IgD-negative memory B cell (primary cell): ENCODE measurements at regions not wholly inside any gene's neighbourhood (a gene's known extent, or its start where the extent isn't known, plus 50 kb on each side); places are given as distances from the start of the nearest gene placed in this dataset.

ENCODE experiments used
- H3K27ac Mint-ChIP-seq, 3 donors: one replicate each; pipeline ENCODE4 v1.8.0; 2020 to 2022; ENCODE audit warnings: mild to moderate bottlenecking in 3 of 3, mixed read lengths in 3 of 3, moderate library complexity in 1 of 3
- H3K27me3 Mint-ChIP-seq: one replicate; pipeline ENCODE4 v1.8.0; 2021; ENCODE audit warnings: mixed read lengths
- H3K36me3 Mint-ChIP-seq: one replicate; pipeline ENCODE4 v1.8.0; 2020; ENCODE audit warnings: mild to moderate bottlenecking, mixed read lengths
- H3K4me1 Mint-ChIP-seq, 3 donors: one replicate each; pipeline ENCODE4 v1.8.0; 2020 to 2022; ENCODE audit warnings: mixed read lengths in 3 of 3, mild to moderate bottlenecking in 1 of 3
- H3K4me3 Mint-ChIP-seq, 4 donors: one replicate each; pipeline ENCODE4 v1.8.0; 2020 to 2022; ENCODE audit warnings: mild to moderate bottlenecking in 4 of 4, mixed read lengths in 4 of 4, moderate library complexity in 3 of 4
- H3K9me3 Mint-ChIP-seq, 3 donors: one replicate each; pipeline ENCODE4 v1.8.0; 2020 to 2021; ENCODE audit warnings: mixed read lengths in 3 of 3, mild to moderate bottlenecking in 1 of 3

DNA sequence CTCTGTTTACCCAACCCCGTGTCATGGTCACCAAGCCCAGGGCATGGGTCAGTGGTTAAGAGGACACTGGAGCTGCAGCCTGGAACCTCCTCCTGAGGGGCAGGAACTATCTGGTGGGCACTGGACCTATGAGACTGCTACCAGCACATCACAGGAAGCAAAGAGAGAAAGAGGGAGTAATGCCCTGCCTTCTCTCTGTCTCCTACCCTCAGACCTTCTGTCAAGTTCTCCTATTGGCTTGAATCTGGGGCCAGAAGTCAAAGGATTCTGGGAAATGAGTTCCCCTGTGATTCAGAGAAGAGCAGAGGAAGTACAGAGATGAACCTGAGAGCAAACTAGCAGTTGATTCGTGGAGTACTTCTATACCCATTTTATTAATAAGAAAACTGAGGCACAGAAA, 123.0 kb upstream of the GNAO1 start:
- Mint-ChIP-seq H3K27ac (no peak overlapping the region), H3K9me3 (peaks cover 0 to 2% (median 0%) of the 10 kb centered on the region in 3 donors), H3K36me3 (no peaks in the 10 kb centered on the region), H3K27me3 (peaks cover 2% of the 10 kb centered on the region), H3K4me1 (no peaks in the 10 kb centered on the region), H3K4me3 (no peak overlapping the region)

DNA sequence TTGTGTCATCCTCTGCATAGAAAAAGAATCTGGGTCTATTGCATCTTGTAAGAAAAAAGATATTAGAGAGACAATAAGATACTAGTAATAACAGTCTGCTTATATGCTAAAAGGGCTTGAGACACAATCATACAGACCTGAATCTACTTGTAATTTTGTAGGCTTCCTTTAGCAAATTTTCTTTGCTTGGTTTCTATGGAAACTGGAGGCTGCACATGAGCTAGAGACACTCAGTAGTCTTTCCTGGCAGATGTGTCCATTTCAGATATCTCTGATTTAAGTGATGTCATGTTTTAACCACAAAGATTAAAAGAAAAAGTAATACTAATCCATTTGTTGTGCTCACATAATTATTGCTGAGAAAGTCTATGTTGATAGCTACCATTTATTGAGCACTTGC, 123.9 kb upstream of the GNAO1 start:
- Mint-ChIP-seq H3K27ac (no peak overlapping the region), H3K4me1 (no peaks in the 10 kb centered on the region), H3K27me3 (peaks cover 2% of the 10 kb centered on the region), H3K4me3 (no peak overlapping the region), H3K9me3 (peaks cover 0 to 2% (median 0%) of the 10 kb centered on the region in 3 donors), H3K36me3 (no peaks in the 10 kb centered on the region)

- peaks cover 2% of the 10 kb centered on the region for H3K27me3 Mint-ChIP-seq
- H3K27ac Mint-ChIP-seq, result no peak overlapping the region
- H3K36me3 Mint-ChIP-seq, result no peaks in the 10 kb centered on the region
- no peak overlapping the region for H3K4me3 Mint-ChIP-seq
- H3K4me1 Mint-ChIP-seq, result no peaks in the 10 kb centered on the region
- peaks cover 0 to 2% (median 0%) of the 10 kb centered on the region in 3 donors for H3K9me3 Mint-ChIP-seq
Measured at GRCh38 chr16:56066617-56067016, 124.7 kb upstream of the GNAO1 start.

- Mint-ChIP-seq H3K9me3 (peaks cover 0 to 2% (median 0%) of the 10 kb centered on the region in 3 donors), H3K4me1 (no peaks in the 10 kb centered on the region), H3K27me3 (no peaks in the 10 kb centered on the region), H3K27ac (no peak overlapping the region), H3K4me3 (no peak overlapping the region), H3K36me3 (no peaks in the 10 kb centered on the region)
Measured at GRCh38 chr16:56063111-56063510, 128.2 kb upstream of the GNAO1 start.

DNA sequence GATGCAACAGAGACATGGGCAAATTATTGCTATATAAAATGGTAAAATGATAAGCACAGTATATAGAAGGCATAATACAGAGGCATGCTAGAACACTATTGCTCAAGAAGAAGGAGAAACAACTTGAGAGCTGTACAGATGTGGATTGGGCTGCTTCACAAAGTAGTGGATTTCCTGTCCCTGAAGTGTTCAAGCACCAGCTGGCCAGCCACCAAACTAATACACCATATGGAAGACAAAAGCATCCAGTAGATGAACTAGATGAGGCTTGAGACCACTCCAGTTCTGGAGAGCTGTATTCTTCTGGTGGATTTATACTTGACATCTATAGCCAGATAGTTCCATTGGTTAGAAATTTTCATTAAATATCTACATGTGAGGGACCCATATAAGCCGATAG, 134.1 kb upstream of the GNAO1 start:
- Mint-ChIP-seq H3K27ac (no peak overlapping the region), H3K36me3 (no peaks in the 10 kb centered on the region), H3K27me3 (peaks cover 7% of the 10 kb centered on the region), H3K4me3 (no peak overlapping the region), H3K9me3 (peaks cover 0 to 3% (median 0%) of the 10 kb centered on the region in 3 donors), H3K4me1 (no peaks in the 10 kb centered on the region)

DNA sequence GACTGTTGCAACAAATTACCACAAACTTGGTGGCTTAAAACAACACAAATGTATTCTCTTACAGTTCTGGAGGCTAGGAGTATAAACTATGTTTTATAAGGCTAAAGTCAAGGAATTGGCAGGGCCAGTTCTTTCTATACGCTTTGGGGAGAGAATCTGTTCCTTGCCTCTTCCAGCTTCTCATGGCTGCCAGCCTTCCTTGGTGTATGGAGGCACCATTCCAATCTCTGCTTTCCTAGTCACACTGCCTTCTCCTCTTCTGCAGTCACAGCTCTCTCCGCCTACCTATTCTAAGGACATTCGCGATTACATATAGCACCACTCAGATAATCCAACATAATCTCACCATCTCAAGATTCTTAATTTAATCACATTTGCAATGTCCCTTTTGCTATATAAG, 140.4 kb upstream of the GNAO1 start:
- Mint-ChIP-seq H3K27ac (no peak overlapping the region), H3K9me3 (peaks cover 0 to 3% (median 0%) of the 10 kb centered on the region in 3 donors), H3K4me3 (no peak overlapping the region), H3K4me1 (peaks cover 8 to 12% (median 9%) of the 10 kb centered on the region in 3 donors), H3K36me3 (no peaks in the 10 kb centered on the region), H3K27me3 (peaks cover 3% of the 10 kb centered on the region)

DNA sequence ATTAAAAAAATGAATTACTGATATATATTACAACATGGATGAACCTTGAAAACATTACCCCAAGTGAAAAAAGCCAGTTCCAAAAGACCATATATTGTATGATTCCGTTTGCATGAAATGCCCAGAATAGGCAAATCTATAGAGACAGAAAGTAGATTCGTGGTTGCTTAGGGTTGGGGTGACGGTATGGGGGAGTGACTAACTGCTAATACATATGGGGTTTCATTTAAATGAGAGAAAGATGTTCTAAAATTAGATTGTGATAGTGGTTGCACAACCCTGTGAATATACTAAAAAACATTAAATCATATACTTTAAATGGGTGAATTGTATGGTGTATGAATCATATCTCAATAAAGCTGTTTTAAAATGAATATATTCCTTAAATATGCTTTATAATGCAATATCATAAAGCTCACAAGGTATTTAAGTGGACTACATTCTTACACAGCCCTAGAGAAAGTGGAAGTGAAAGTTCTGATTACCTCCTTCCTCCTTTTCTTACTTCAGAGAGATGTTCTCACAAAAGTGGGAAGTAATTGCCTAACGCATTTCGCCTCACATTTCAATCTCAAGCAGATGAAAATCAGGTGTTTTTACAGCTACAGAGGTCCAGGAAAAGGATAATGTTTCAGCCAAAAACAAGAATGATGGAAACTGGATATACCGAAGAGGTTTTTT, 142.7 kb upstream of the GNAO1 start:
- H3K36me3 Mint-ChIP-seq, result no peaks in the 10 kb centered on the region
- peak overlapping the region in 2 of 3 donors; percentile 9 to 59 for H3K27ac Mint-ChIP-seq
- H3K4me1 Mint-ChIP-seq, result peaks cover 8 to 12% (median 9%) of the 10 kb centered on the region in 3 donors
- peaks cover 3% of the 10 kb centered on the region for H3K27me3 Mint-ChIP-seq
- H3K9me3 Mint-ChIP-seq, result peaks cover 0 to 3% (median 0%) of the 10 kb centered on the region in 3 donors
- peak overlapping the region in 2 of 4 donors; percentile 13 to 58 for H3K4me3 Mint-ChIP-seq

- Mint-ChIP-seq H3K27ac (no peak overlapping the region), H3K36me3 (no peaks in the 10 kb centered on the region), H3K27me3 (peaks cover 1% of the 10 kb centered on the region), H3K4me3 (no peak overlapping the region), H3K9me3 (no peaks in the 10 kb centered on the region), H3K4me1 (peaks cover 8 to 12% (median 9%) of the 10 kb centered on the region in 3 donors)
Measured at GRCh38 chr16:56047307-56048234, 143.7 kb upstream of the GNAO1 start.

GRCh38 chr16:56042416-56042815, 148.9 kb upstream of the GNAO1 start:
- Mint-ChIP-seq H3K9me3 (peaks cover 3 to 8% (median 4%) of the 10 kb centered on the region in 3 donors), H3K4me3 (peak overlapping the region in 1 of 4 donors; percentile 43), H3K27ac (no peak overlapping the region), H3K36me3 (no peaks in the 10 kb centered on the region), H3K4me1 (no peaks in the 10 kb centered on the region), H3K27me3 (peaks cover 4% of the 10 kb centered on the region)

GRCh38 chr16:56041556-56042140, 149.6 kb upstream of the GNAO1 start:
- H3K4me3 Mint-ChIP-seq, result no peak overlapping the region
- H3K9me3 Mint-ChIP-seq, result peaks cover 3 to 15% (median 5%) of the 10 kb centered on the region in 3 donors
- H3K27me3 Mint-ChIP-seq, result peaks cover 4% of the 10 kb centered on the region
- H3K4me1 Mint-ChIP-seq, result no peaks in the 10 kb centered on the region
- no peaks in the 10 kb centered on the region for H3K36me3 Mint-ChIP-seq
- no peak overlapping the region for H3K27ac Mint-ChIP-seq

GRCh38 chr16:56038564-56039098, 152.7 kb upstream of the GNAO1 start:
- Mint-ChIP-seq H3K4me1 (no peaks in the 10 kb centered on the region), H3K4me3 (no peak overlapping the region), H3K27ac (no peak overlapping the region), H3K27me3 (peaks cover 4% of the 10 kb centered on the region), H3K9me3 (peaks cover 3 to 15% (median 5%) of the 10 kb centered on the region in 3 donors), H3K36me3 (no peaks in the 10 kb centered on the region)

DNA sequence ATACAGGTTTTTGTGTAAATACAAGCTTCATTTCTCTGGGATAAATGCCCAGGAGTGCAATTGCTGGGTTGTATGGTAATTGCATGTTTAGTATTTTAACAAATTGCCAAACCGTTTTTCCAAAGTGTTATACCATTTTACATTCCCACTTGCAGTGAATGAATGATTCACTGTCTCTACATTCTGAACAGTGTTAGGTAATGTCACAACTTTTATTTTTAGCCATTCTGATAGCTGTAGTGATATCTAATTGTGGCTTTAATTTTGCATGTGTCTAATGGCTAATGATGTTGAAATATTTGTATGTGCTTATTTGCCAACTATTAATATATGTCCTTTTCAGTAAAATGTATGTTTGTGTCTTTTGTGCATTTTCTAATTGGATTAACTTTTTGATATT, 156.9 kb upstream of the CES5A start:
- Mint-ChIP-seq H3K4me1 (no peaks in the 10 kb centered on the region), H3K9me3 (peaks cover 0 to 4% (median 2%) of the 10 kb centered on the region in 3 donors), H3K27me3 (peaks cover 18% of the 10 kb centered on the region), H3K27ac (no peak overlapping the region), H3K4me3 (no peak overlapping the region), H3K36me3 (no peaks in the 10 kb centered on the region)

DNA sequence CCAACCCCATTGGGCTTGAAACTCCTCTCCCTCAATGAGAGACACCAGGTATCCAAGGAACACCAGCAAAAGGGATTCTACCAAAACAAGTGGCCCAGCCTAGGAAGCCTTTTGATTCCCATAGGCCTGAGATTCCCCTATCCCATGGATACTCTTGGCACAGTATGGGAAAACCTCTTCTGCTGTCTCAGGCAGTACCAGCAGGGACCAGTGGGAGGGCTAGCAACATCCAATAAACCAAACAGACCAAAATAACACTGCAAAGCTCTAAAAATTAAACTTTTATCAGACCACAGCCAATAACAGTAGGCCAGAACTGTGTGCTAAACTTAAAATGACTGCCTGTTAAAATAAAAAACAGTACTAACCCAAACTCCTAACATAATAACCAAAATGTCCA, 153.9 kb upstream of the CES5A start:
- no peaks in the 10 kb centered on the region for H3K9me3 Mint-ChIP-seq
- no peak overlapping the region for H3K4me3 Mint-ChIP-seq
- H3K27ac Mint-ChIP-seq, result no peak overlapping the region
- H3K4me1 Mint-ChIP-seq, result no peaks in the 10 kb centered on the region
- no peaks in the 10 kb centered on the region for H3K36me3 Mint-ChIP-seq
- peaks cover 20% of the 10 kb centered on the region for H3K27me3 Mint-ChIP-seq

DNA sequence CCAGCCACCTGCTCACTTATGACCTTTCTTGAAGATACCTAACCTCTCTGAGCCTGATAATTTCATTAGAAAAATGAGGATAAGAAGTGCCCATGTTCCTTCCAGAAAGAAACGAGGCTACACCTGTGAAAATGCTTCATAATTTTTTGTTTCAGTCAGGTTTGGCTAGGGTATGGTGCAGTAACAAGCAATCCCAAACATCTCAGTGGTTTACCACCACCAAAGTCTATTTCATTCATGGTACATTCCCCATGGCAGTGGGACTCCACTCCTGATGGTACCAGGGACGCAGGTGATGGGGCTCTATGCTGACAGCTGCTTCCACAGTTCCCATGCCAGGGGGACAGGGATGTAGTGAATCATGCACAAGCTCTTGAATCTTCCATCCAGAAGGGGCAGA, 147.6 kb upstream of the CES5A start:
- no peaks in the 10 kb centered on the region for H3K36me3 Mint-ChIP-seq
- H3K9me3 Mint-ChIP-seq, result peaks cover 0 to 3% (median 0%) of the 10 kb centered on the region in 3 donors
- H3K27ac Mint-ChIP-seq, result no peak overlapping the region
- peaks cover 0 to 1% (median 0%) of the 10 kb centered on the region in 3 donors for H3K4me1 Mint-ChIP-seq
- H3K27me3 Mint-ChIP-seq, result peaks cover 8% of the 10 kb centered on the region
- no peak overlapping the region for H3K4me3 Mint-ChIP-seq

GRCh38 chr16:56019274-56019673, 144.1 kb upstream of the CES5A start:
- Mint-ChIP-seq H3K4me1 (peaks cover 0 to 1% (median 0%) of the 10 kb centered on the region in 3 donors), H3K36me3 (no peaks in the 10 kb centered on the region), H3K9me3 (peaks cover 0 to 6% (median 4%) of the 10 kb centered on the region in 3 donors), H3K27me3 (peaks cover 5% of the 10 kb centered on the region), H3K4me3 (no peak overlapping the region), H3K27ac (no peak overlapping the region)
